ENCODE measurements at regions not wholly inside any gene's neighbourhood (a gene's known extent, or its start where the extent isn't known, plus 50 kb on each side); places are given as distances from the start of the nearest gene placed in this dataset.

DNA sequence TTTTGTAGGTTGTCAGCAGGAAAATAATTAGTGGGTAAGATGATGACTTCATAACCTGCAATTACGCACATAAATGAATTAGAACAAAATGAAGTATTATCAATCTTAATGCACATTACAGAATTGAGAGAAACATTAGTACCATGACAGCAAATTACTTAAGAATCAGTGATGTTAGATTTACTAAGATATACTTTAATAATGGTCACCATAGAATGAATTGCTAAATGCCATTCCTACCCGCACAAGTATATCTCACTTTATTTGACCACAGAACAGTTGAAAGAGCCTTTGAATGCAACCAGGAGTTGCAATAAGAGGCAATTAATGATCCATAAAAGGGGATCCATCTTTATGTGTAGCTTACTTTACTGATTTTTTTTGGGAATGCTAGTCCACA, 816.4 kb upstream of the AGA start:
- Histone ChIP-seq H3K4me3 (ENCODE audit: insufficient read depth, low read depth, low read length) (no peak overlapping the region), H2BK120ac (ENCODE audit: low read depth, low read length) (no peak overlapping the region), H3K9me3 (ENCODE audit: control insufficient read depth, insufficient read depth, low read length) (no peaks in the 10 kb centered on the region), H4K5ac (ENCODE audit: low read depth, low read length) (no peak overlapping the region), H3K4me2 (ENCODE audit: low read depth, low read length) (no peak overlapping the region), H3K27ac (ENCODE audit: insufficient read depth, low read length) (no peak overlapping the region), H3K36me3 (ENCODE audit: control insufficient read depth, insufficient read depth, low read length) (no peaks in the 10 kb centered on the region), H2AK9ac (replicated peaks; ENCODE audit: low read depth, low read length, poor library complexity) (no peak overlapping the region), H3K9ac (ENCODE audit: low read depth, low read length) (no peak overlapping the region), H3K79me1 (ENCODE audit: low read depth in 1 of 2, low read length in 2 of 2) (no peaks in the 10 kb centered on the region), H3K14ac (replicated peaks; ENCODE audit: low read depth, low read length) (no peak overlapping the region), H4K20me1 (ENCODE audit: insufficient read depth, low read length) (no peaks in the 10 kb centered on the region), H4K91ac (ENCODE audit: insufficient read depth, low read depth, low read length) (no peak overlapping the region), H2BK5ac (ENCODE audit: low read depth, low read length, poor library complexity, severe bottlenecking) (no peak overlapping the region), H3K4me1 (ENCODE audit: control insufficient read depth, insufficient read depth, low read length) (no peaks in the 10 kb centered on the region), H2AK5ac (ENCODE audit: low read depth, low read length) (no peak overlapping the region), H4K8ac (ENCODE audit: low read depth in 2 of 2, low read length in 2 of 2) (no peak overlapping the region), H3K27me3 (ENCODE audit: control insufficient read depth, insufficient read depth, low read length) (no peaks in the 10 kb centered on the region), H3K23ac (ENCODE audit: low read depth, low read length) (no peak overlapping the region), H2AFZ (replicated peaks; ENCODE audit: low read length, poor library complexity) (no peak overlapping the region), H3K9me1 (ENCODE audit: insufficient read depth, low read length) (no peaks in the 10 kb centered on the region), H3K18ac (ENCODE audit: low read depth, low read length) (no peak overlapping the region), H2BK15ac (ENCODE audit: low read depth, low read length) (no peak overlapping the region), H3K4ac (ENCODE audit: low read depth, low read length) (no peak overlapping the region), H2BK20ac (ENCODE audit: low read depth, low read length) (no peak overlapping the region), H3K56ac (ENCODE audit: extremely low read depth, insufficient read depth, low read length) (no peak overlapping the region)
- ATAC-seq (ENCODE audit: low read depth): no peak
- no peak for DNase-seq
- CTCF ChIA-PET: no interaction called here
- intact Hi-C loops (cut with micrococcal nuclease) (no loop called here), in situ Hi-C loops (cut with MboI; ENCODE audit: low sequenced_read_pairs) (no loop called here), dilution Hi-C loops (cut with HindIII; ENCODE audit: low sequenced_read_pairs, unreplicated experiment) (no loop called here)
- POLR2A ChIA-PET (ENCODE audit: unreplicated experiment): no interaction called here
- TF ChIP-seq RAD21 (IDR thresholded peaks at IDR 0.05; ENCODE audit: low read length): no peak
- no peak for TF ChIP-seq MAZ (IDR thresholded peaks at IDR 0.05; ENCODE audit: borderline replicate concordance, low read depth, low read length)
- no peak for TF ChIP-seq RCOR1 (IDR thresholded peaks at IDR 0.05; ENCODE audit: insufficient replicate concordance, low read length)
- TF ChIP-seq, protein P1, sequence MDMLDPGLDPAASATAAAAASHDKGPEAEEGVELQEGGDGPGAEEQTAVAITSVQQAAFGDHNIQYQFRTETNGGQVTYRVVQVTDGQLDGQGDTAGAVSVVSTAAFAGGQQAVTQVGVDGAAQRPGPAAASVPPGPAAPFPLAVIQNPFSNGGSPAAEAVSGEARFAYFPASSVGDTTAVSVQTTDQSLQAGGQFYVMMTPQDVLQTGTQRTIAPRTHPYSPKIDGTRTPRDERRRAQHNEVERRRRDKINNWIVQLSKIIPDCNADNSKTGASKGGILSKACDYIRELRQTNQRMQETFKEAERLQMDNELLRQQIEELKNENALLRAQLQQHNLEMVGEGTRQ (IDR thresholded peaks at IDR 0.05; ENCODE audit: low read depth, low read length): no peak
- TF ChIP-seq SMC3 (IDR thresholded peaks at IDR 0.05; ENCODE audit: low read depth, low read length): no peak
- TF ChIP-seq RFX5 (IDR thresholded peaks at IDR 0.05; ENCODE audit: low read depth, low read length): no peak
- TF ChIP-seq POLR2A (IDR thresholded peaks at IDR 0.05; ENCODE audit: low read depth, low read length): no peak
- WGBS, 2 experiments (ENCODE audit: extremely low coverage in 2 of 2, insufficient read length in 1 of 2): no CpG with 5 or more reads among the region's 2 CpGs
- no TSS peak for BruUV-seq (replicated peaks)

Data from IMR-90 (cell line).